Transverse colon (tissue), 4 donors: ENCODE measurements at regions not wholly inside any gene's neighbourhood (a gene's known extent, or its start where the extent isn't known, plus 50 kb on each side); places are given as distances from the start of the nearest gene placed in this dataset.

Source experiments
- DNase-seq: peaks from one replicate; pipeline ENCODE4 v3.0.0-alpha.2; 2019
- H3K27ac ChIP-seq, 4 donors: fragments of 200-600 bp; sonication (generic); 2 replicates each; pipeline ENCODE4 v1.5.1; 2016 to 2018; ENCODE audit warnings: inconsistent platforms in 4 of 4
- H3K27me3 ChIP-seq: fragments of 200-600 bp; sonication (generic); 2 replicates; pipeline ENCODE4 v1.5.1; 2017; ENCODE audit warnings: inconsistent platforms
- H3K36me3 ChIP-seq, 4 donors: fragments of 200-600 bp; sonication (generic); 2 replicates each; pipeline ENCODE4 v1.5.1; 2017 to 2019; ENCODE audit warnings: inconsistent platforms in 4 of 4
- H3K4me1 ChIP-seq, 4 donors: fragments of 200-600 bp; sonication (generic); 2 replicates each; pipeline ENCODE4 v1.5.1; 2017 to 2020; ENCODE audit warnings: inconsistent platforms in 4 of 4
- H3K4me3 ChIP-seq, 4 donors: fragments of 200-600 bp; sonication (generic); 1 replicate in 1 of 4; 2 replicates in 3 of 4; pipeline versions ENCODE4 v1.5.1 to v1.6.1; 2017 to 2019; ENCODE audit warnings: inconsistent platforms in 4 of 4
- H3K9me3 ChIP-seq, 2 donors: fragments of 200-600 bp; sonication (generic); 2 replicates each; pipeline ENCODE4 v1.5.1; 2017 to 2019; ENCODE audit warnings: inconsistent platforms in 2 of 2
- EP300 ChIP-seq: sonication (generic); formaldehyde crosslinking; IDR thresholded peaks from one replicate; pipeline ENCODE4 v1.6.1; 2017; ENCODE audit warnings: antibody characterized with exemption, low read depth
- POLR2A ChIP-seq: fragments of 450-650 bp; IDR thresholded peaks from one replicate; pipeline ENCODE4 v1.6.1; 2016; ENCODE audit warnings: antibody characterized with exemption, mild to moderate bottlenecking, moderate library complexity
- POLR2AphosphoS5 ChIP-seq, 3 donors: sonication (generic); formaldehyde crosslinking; IDR thresholded peaks; one replicate each; pipeline ENCODE4 v1.6.1; 2016; ENCODE audit warnings: antibody characterized with exemption in 3 of 3
- WGBS, 2 donors: methylation state at CpG; one replicate each; pipeline ENCODE4 v1.1.5; 2018; ENCODE audit warnings: low coverage in 1 of 2; 5-methylcytosine and 5-hydroxymethylcytosine counted together
- in situ Hi-C, 4 donors: fragments of 200-750 bp; cut with MboI; loops; one replicate each; pipeline versions ENCODE4 v1.15.0 to v1.15.1; 2017; ENCODE audit warnings: low sequenced_read_pairs in 3 of 4, low pct_ligation_motif_present in 1 of 4, low pct_unique_long_range_greater_than_20kb in 1 of 4
- intact Hi-C: fragments of 100-400 bp; cut with DNase I; formaldehyde crosslinking; loops from one replicate; pipeline ENCODE4 v1.15.1; 2023; ENCODE audit warnings: low total_unique reads
- TF ChIP-seq, protein P1 (sequence below), 5 experiments: fragments of 200-600 bp in 3 of 5; fragments of 450-650 bp in 2 of 5; sonication (generic) in 3 of 5; IDR thresholded peaks; 1 replicate in 2 of 5; 2 replicates in 3 of 5; pipeline ENCODE4 v1.5.1; 2016 to 2017; ENCODE audit warnings: antibody characterized with exemption in 5 of 5, inconsistent platforms in 3 of 5, mild to moderate bottlenecking in 2 of 5, moderate library complexity in 1 of 5

DNA sequence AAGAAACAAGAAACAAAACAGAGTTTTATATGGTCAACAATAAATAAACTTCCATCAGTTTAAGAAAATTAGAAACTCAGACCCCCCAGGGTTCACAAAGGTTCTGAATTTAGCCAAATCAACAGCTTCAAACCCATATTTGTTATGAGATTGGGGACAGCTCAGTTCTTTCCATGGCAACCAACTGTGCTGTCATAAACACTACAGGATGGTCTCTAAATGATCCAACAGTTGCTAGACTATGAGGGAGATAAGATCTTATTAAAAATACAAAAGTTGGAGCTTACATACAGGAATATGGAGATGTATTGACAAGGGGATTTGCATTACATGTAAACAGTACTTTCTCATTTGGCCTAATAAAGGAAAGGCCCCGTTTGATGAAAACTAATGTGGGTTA, 154.6 kb upstream of the CTAGE1 start:
- intact Hi-C loops, result no loop called here
- Histone ChIP-seq H3K36me3 (no peaks in the 10 kb centered on the region), H3K27ac (no peak overlapping the region), H3K27me3 (no peaks in the 10 kb centered on the region), H3K4me1 (no peaks in the 10 kb centered on the region), H3K4me3 (no peak overlapping the region), H3K9me3 (no peaks in the 10 kb centered on the region)
- 50 to 60% methylated on average over 1 of the region's 1 CpG for WGBS, 2 donors
- in situ Hi-C loops, result loop anchor here in 3 of 4 donors (25.0 kb wide), 5 partner anchors 110 to 1010 kb away; partner anchors contain the start of gene GATA6 (in 3 of the 3)
- DNase-seq, result no peak
- TF ChIP-seq POLR2A, result no peak

- no peak overlapping the region for H3K27ac ChIP-seq
- TF ChIP-seq, protein P1, sequence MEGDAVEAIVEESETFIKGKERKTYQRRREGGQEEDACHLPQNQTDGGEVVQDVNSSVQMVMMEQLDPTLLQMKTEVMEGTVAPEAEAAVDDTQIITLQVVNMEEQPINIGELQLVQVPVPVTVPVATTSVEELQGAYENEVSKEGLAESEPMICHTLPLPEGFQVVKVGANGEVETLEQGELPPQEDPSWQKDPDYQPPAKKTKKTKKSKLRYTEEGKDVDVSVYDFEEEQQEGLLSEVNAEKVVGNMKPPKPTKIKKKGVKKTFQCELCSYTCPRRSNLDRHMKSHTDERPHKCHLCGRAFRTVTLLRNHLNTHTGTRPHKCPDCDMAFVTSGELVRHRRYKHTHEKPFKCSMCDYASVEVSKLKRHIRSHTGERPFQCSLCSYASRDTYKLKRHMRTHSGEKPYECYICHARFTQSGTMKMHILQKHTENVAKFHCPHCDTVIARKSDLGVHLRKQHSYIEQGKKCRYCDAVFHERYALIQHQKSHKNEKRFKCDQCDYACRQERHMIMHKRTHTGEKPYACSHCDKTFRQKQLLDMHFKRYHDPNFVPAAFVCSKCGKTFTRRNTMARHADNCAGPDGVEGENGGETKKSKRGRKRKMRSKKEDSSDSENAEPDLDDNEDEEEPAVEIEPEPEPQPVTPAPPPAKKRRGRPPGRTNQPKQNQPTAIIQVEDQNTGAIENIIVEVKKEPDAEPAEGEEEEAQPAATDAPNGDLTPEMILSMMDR (IDR thresholded peaks at IDR 0.05), result no peak
- TF ChIP-seq POLR2AphosphoS5 (IDR thresholded peaks at IDR 0.05), result no peak
- TF ChIP-seq EP300, result no peak
- TF ChIP-seq POLR2A, result no peak
- no peaks in the 10 kb centered on the region for H3K9me3 ChIP-seq
- H3K4me1 ChIP-seq, result no peaks in the 10 kb centered on the region
- intact Hi-C loops, result no loop called here
- 83 to 95% methylated on average over 2 to 5 of the region's 5 CpGs for WGBS, 2 donors
- H3K36me3 ChIP-seq, result no peaks in the 10 kb centered on the region
- in situ Hi-C loops, result no loop called here
- no peak for DNase-seq
- no peaks in the 10 kb centered on the region for H3K27me3 ChIP-seq
- H3K4me3 ChIP-seq, result no peak overlapping the region
These were observed 161.6 kb upstream of the CTAGE1 start for GRCh38 chr18:22579271-22579670.

DNA sequence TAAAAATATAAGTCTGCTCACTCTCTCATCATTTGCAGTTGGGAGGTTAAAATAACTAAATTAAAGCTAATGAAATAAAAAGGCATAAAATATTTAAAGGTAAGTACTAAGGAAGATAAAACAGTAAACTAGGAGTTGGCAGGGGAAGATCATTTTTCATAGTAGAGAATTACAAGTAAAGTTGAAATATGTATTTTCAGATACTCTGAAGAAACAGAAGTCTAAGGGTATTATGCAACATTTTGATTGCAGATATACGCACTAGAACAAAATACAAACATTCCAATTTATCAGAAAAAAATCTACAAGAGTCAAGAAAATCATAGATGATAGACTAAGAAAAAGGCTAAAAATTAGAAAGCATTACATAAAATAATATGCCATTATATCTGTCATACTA, 167.6 kb upstream of the CTAGE1 start:
- in situ Hi-C loops, result no loop called here
- 83 to 84% methylated on average over 1 of the region's 1 CpG for WGBS, 2 donors
- TF ChIP-seq EP300, result no peak
- TF ChIP-seq, protein P1 (IDR thresholded peaks at IDR 0.05), result no peak
- TF ChIP-seq POLR2A, result no peak
- TF ChIP-seq POLR2AphosphoS5 (IDR thresholded peaks at IDR 0.05), result no peak

GRCh38 chr18:22585821-22586220, 168.1 kb upstream of the CTAGE1 start:
- intact Hi-C loops, result no loop called here
- no peak overlapping the region for H3K27ac ChIP-seq
- no peaks in the 10 kb centered on the region for H3K9me3 ChIP-seq
- DNase-seq, result no peak
- in situ Hi-C loops, result no loop called here
- no peaks in the 10 kb centered on the region for H3K4me1 ChIP-seq
- no peaks in the 10 kb centered on the region for H3K36me3 ChIP-seq
- no peaks in the 10 kb centered on the region for H3K27me3 ChIP-seq
- 58 to 66% methylated on average over 2 of the region's 2 CpGs for WGBS, 2 donors
- no peak overlapping the region for H3K4me3 ChIP-seq
- TF ChIP-seq POLR2A (no peak), POLR2AphosphoS5 (IDR thresholded peaks at IDR 0.05) (no peak), EP300 (no peak)
- TF ChIP-seq, protein P1 (IDR thresholded peaks at IDR 0.05), result no peak

More for the DNA sequence above, 167.6 kb upstream of the CTAGE1 start:
- no peaks in the 10 kb centered on the region for H3K4me1 ChIP-seq
- no peak overlapping the region for H3K4me3 ChIP-seq
- no peaks in the 10 kb centered on the region for H3K36me3 ChIP-seq
- DNase-seq, result no peak
- no peaks in the 10 kb centered on the region for H3K9me3 ChIP-seq
- H3K27me3 ChIP-seq, result no peaks in the 10 kb centered on the region
- no peak overlapping the region for H3K27ac ChIP-seq
- intact Hi-C loops, result no loop called here

DNA sequence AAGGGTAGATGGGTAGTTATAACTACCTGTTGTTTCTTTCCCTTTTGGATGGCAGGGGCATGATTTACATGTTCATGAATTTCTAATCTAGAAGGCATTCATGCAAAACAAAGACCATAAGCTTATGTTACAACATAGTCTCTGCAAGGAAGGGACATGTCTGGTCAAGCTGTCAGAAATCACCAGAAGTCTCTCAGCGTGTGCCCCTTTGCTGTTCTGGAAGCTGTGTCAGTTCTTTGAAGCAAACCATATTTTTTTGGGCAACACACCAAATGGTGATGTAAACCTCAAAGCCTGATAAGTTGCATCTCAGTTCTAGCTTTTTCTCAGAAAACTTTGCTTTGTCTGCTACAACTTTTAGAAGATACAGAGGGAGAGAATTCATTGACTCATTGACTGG, 173.5 kb upstream of the CTAGE1 start:
- intact Hi-C loops, result no loop called here
- TF ChIP-seq POLR2AphosphoS5 (IDR thresholded peaks at IDR 0.05), result no peak
- TF ChIP-seq EP300, result no peak
- TF ChIP-seq, protein P1 (IDR thresholded peaks at IDR 0.05), result no peak
- TF ChIP-seq POLR2A, result no peak
- Histone ChIP-seq H3K27me3 (no peaks in the 10 kb centered on the region), H3K9me3 (no peaks in the 10 kb centered on the region), H3K27ac (no peak overlapping the region), H3K4me1 (no peaks in the 10 kb centered on the region), H3K4me3 (no peak overlapping the region), H3K36me3 (no peaks in the 10 kb centered on the region)
- WGBS, 2 donors, result 77% methylated on average over 1 of the region's 1 CpG; no CpG with 5 or more reads in 1 of the 2 donors
- in situ Hi-C loops, result no loop called here
- DNase-seq, result no peak
